PC-3 (cell line): ENCODE measurements at regions not wholly inside any gene's neighbourhood (a gene's known extent, or its start where the extent isn't known, plus 50 kb on each side); places are given as distances from the start of the nearest gene placed in this dataset.

Experiments
- EZH2 ChIP-seq: fragments of 300-600 bp; sonication (generic); IDR thresholded peaks from one replicate; pipeline ENCODE4 v1.6.1; 2017; ENCODE audit warnings: antibody characterized with exemption, mild to moderate bottlenecking, low read length; ENCODE audit not compliant: unreplicated experiment
- EZH2phosphoT487 ChIP-seq: fragments of 300-600 bp; sonication (generic); IDR thresholded peaks from 2 replicates; pipeline ENCODE4 v1.6.1; 2018; ENCODE audit warnings: mild to moderate bottlenecking, antibody characterized with exemption, low read length, borderline replicate concordance
- TF ChIP-seq, protein P1 (sequence below): fragments of 300-600 bp; sonication (generic); conservative IDR thresholded peaks from 2 replicates; pipeline ENCODE4 v1.5.1; 2017; ENCODE audit warnings: antibody characterized with exemption, low read depth, mild to moderate bottlenecking, low read length

DNA sequence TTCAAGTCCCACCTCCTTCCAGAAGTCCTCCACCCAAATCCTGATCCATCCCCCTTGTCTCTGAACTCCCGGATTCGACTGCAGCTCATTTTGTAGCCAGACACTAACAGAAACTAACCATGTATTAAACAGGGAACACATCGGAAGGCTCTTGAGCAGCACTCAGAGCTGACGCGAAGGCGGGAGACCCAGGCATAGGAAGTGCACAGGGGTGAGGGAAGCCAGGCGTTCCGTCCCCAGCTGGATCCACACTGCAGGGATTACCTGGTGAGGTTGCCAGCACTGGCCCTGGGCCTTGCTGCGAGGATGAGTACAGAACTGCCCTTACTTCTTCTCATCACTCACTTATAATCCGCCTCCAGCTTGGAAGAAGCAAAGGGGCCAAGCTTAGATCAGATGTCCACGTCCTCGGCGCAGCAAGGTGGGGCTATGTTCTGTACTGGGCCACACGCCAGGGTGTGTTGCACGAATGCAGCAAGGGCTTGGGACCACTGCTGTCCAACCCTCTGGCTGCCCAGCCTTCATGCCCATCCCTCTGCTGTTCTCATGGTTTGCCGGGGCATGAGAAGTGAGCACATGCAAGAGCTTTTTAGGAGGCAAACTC, 124.2 kb upstream of the SMAD3 start:
- TF ChIP-seq, protein P1, sequence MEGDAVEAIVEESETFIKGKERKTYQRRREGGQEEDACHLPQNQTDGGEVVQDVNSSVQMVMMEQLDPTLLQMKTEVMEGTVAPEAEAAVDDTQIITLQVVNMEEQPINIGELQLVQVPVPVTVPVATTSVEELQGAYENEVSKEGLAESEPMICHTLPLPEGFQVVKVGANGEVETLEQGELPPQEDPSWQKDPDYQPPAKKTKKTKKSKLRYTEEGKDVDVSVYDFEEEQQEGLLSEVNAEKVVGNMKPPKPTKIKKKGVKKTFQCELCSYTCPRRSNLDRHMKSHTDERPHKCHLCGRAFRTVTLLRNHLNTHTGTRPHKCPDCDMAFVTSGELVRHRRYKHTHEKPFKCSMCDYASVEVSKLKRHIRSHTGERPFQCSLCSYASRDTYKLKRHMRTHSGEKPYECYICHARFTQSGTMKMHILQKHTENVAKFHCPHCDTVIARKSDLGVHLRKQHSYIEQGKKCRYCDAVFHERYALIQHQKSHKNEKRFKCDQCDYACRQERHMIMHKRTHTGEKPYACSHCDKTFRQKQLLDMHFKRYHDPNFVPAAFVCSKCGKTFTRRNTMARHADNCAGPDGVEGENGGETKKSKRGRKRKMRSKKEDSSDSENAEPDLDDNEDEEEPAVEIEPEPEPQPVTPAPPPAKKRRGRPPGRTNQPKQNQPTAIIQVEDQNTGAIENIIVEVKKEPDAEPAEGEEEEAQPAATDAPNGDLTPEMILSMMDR: no peak
- no peak for TF ChIP-seq EZH2
- TF ChIP-seq EZH2phosphoT487: no peak
